ENCODE measurements at regions not wholly inside any gene's neighbourhood (a gene's known extent, or its start where the extent isn't known, plus 50 kb on each side); places are given as distances from the start of the nearest gene placed in this dataset.

- POLR2A ChIA-PET, result no interaction called here
- no peak for DNase-seq
- no peaks in the 10 kb centered on the region for H3K36me3 Mint-ChIP-seq (ENCODE audit: low read depth)
- no peak for TF ChIP-seq CTCF (IDR thresholded peaks at IDR 0.05)
- H3K4me3 Mint-ChIP-seq, result no peak overlapping the region
- ATAC-seq, result no peak
- H3K9me3 Mint-ChIP-seq, result peaks cover 6% of the 10 kb centered on the region
- intact Hi-C loops (cut with micrococcal nuclease), result no loop called here
- CTCF ChIA-PET, result no interaction called here
- no peak overlapping the region for H3K27ac Mint-ChIP-seq
- H3K4me1 Mint-ChIP-seq (ENCODE audit: low read depth), result no peaks in the 10 kb centered on the region
- peaks cover 7% of the 10 kb centered on the region for H3K27me3 Mint-ChIP-seq
Measured at GRCh38 chr15:31571676-31572075, 245.0 kb downstream of the KLF13 start.

- H3K36me3 Mint-ChIP-seq (ENCODE audit: low read depth), result no peaks in the 10 kb centered on the region
- CTCF ChIA-PET, result no interaction called here
- no peak for TF ChIP-seq CTCF (IDR thresholded peaks at IDR 0.05)
- H3K4me1 Mint-ChIP-seq (ENCODE audit: low read depth), result no peaks in the 10 kb centered on the region
- intact Hi-C loops (cut with micrococcal nuclease), result no loop called here
- H3K4me3 Mint-ChIP-seq, result no peak overlapping the region
- H3K27ac Mint-ChIP-seq, result no peak overlapping the region
- peaks cover under 1% of the 10 kb centered on the region for H3K9me3 Mint-ChIP-seq
- ATAC-seq (no peak), DNase-seq (no peak)
- POLR2A ChIA-PET, result no interaction called here
- peaks cover 7% of the 10 kb centered on the region for H3K27me3 Mint-ChIP-seq
Measured at GRCh38 chr15:31573759-31574158, 247.1 kb downstream of the KLF13 start.

GRCh38 chr15:31574766-31575165 lies 248.1 kb downstream of the KLF13 start:
- Mint-ChIP-seq H3K36me3 (ENCODE audit: low read depth) (no peaks in the 10 kb centered on the region), H3K4me1 (ENCODE audit: low read depth) (no peaks in the 10 kb centered on the region), H3K9me3 (no peaks in the 10 kb centered on the region), H3K27me3 (peaks cover 7% of the 10 kb centered on the region), H3K27ac (no peak overlapping the region), H3K4me3 (no peak overlapping the region)
- POLR2A ChIA-PET, result no interaction called here
- intact Hi-C loops (cut with micrococcal nuclease), result no loop called here
- CTCF ChIA-PET, result interaction anchor here (1.5 kb wide), 1 partner anchor 86 kb away, joined by 3 read pairs; no protein-coding TSS in a partner anchor
- TF ChIP-seq CTCF (IDR thresholded peaks at IDR 0.05), result no peak
- ATAC-seq (no peak), DNase-seq (no peak)

GRCh38 chr15:31577108-31577507 lies 250.5 kb downstream of the KLF13 start:
- H3K27ac Mint-ChIP-seq, result no peak overlapping the region
- intact Hi-C loops (cut with micrococcal nuclease), result no loop called here

GRCh38 chr15:31579282-31579681 lies 252.6 kb downstream of the KLF13 start:
- TF ChIP-seq CTCF (IDR thresholded peaks at IDR 0.05), result no peak
- Mint-ChIP-seq H3K27ac (no peak overlapping the region), H3K36me3 (ENCODE audit: low read depth) (no peaks in the 10 kb centered on the region), H3K4me1 (ENCODE audit: low read depth) (no peaks in the 10 kb centered on the region), H3K4me3 (no peak overlapping the region), H3K9me3 (peaks cover 23% of the 10 kb centered on the region), H3K27me3 (peaks cover 8% of the 10 kb centered on the region)
- intact Hi-C loops (cut with micrococcal nuclease), result no loop called here
- ChIA-PET POLR2A (no interaction called here), CTCF (no interaction called here)
- no peak for ATAC-seq
- DNase-seq, result no peak

More at GRCh38 chr15:31577108-31577507, 250.5 kb downstream of the KLF13 start:
- ATAC-seq, result no peak
- TF ChIP-seq CTCF (IDR thresholded peaks at IDR 0.05), result no peak
- H3K36me3 Mint-ChIP-seq (ENCODE audit: low read depth), result no peaks in the 10 kb centered on the region
- no peak overlapping the region for H3K4me3 Mint-ChIP-seq
- H3K9me3 Mint-ChIP-seq, result peaks cover 11% of the 10 kb centered on the region
- no peak for DNase-seq
- CTCF ChIA-PET, result no interaction called here
- no peaks in the 10 kb centered on the region for H3K4me1 Mint-ChIP-seq (ENCODE audit: low read depth)
- H3K27me3 Mint-ChIP-seq, result peaks cover 11% of the 10 kb centered on the region
- POLR2A ChIA-PET, result no interaction called here

Data from activated CD8-positive, alpha-beta T cell treated with anti-CD3 and anti-CD28 coated beads for 36 hours (primary cell).